T-cell (primary cell): ENCODE measurements at regions not wholly inside any gene's neighbourhood (a gene's known extent, or its start where the extent isn't known, plus 50 kb on each side); places are given as distances from the start of the nearest gene placed in this dataset.

Experiments
- ATAC-seq, 4 experiments: fragments of 200-7000 bp in 3 of 4; fragments of 150-1000 bp in 1 of 4; cut with Tn5 transposase; replicated peaks in 1 of 4; 1 replicate in 3 of 4; 2 replicates in 1 of 4; pipeline ENCODE4 v1.10.0; 2021; ENCODE audit warnings: moderate library complexity in 3 of 4, mild to moderate bottlenecking in 2 of 4, moderate number of reproducible peaks in 1 of 4
- CTCF ChIA-PET, 2 donors: fragments of 300-600 bp; sonication (Branson Sonifier 250); formaldehyde crosslinking; loops; one replicate each; lab custom pipeline; 2022; ENCODE audit warnings: antibody characterized with exemption in 2 of 2; lab: Charles Lee
- POLR2A ChIA-PET, 2 donors: fragments of 300-600 bp; sonication (Branson Sonifier 250); formaldehyde crosslinking; loops; one replicate each; lab custom pipeline; 2022; ENCODE audit warnings: antibody characterized with exemption in 2 of 2; lab: Charles Lee
- DNase-seq, 35 experiments: peaks; one replicate each; pipeline versions ENCODE4 v3.0.0 to v3.0.0-alpha.2; 2013 to 2023
- H3K27ac ChIP-seq: one replicate; pipeline ENCODE4 v1.5.1; 2013; ENCODE audit warnings: low read length
- H3K27me3 ChIP-seq, 2 experiments: replicated peaks in 1 of 2; 1 replicate in 1 of 2; 2 replicates in 1 of 2; pipeline versions ENCODE4 v1.6.1 to v1.7.0; 2013; ENCODE audit warnings: low read length in 1 of 2, mixed read lengths in 1 of 2; ENCODE audit not compliant: control insufficient read depth in 2 of 2, insufficient read depth in 2 of 2; ENCODE audit errors: extremely low read depth in 1 of 2
- H3K36me3 ChIP-seq, 2 donors: 1 replicate in 1 of 2; 2 replicates in 1 of 2; pipeline versions ENCODE4 v1.6.1 to v1.7.0; 2013; ENCODE audit warnings: low read length in 1 of 2; ENCODE audit not compliant: control insufficient read depth in 2 of 2, insufficient read depth in 1 of 2; ENCODE audit errors: extremely low read depth in 1 of 2
- H3K4me1 ChIP-seq, 2 experiments: 1 replicate in 1 of 2; 2 replicates in 1 of 2; pipeline versions ENCODE4 v1.6.1 to v1.7.0; 2013; ENCODE audit warnings: low read length in 2 of 2, mixed read lengths in 1 of 2; ENCODE audit not compliant: insufficient read depth in 2 of 2, control insufficient read depth in 1 of 2; ENCODE audit errors: extremely low read depth in 1 of 2
- H3K4me3 ChIP-seq, 2 donors: 1 replicate in 1 of 2; 2 replicates in 1 of 2; pipeline versions ENCODE4 v1.5.1 to v1.7.0; 2013; ENCODE audit warnings: mild to moderate bottlenecking in 2 of 2, low read length in 1 of 2, moderate library complexity in 1 of 2; ENCODE audit not compliant: control insufficient read depth in 1 of 2; ENCODE audit errors: extremely low read depth in 1 of 2
- H3K9me3 ChIP-seq: 2 replicates; pipeline ENCODE4 v1.7.0; 2013
- H3K27ac Mint-ChIP-seq, 2 donors: one replicate each; pipeline ENCODE4 v1.8.0; 2020 to 2021; ENCODE audit warnings: mild to moderate bottlenecking in 2 of 2, mixed read lengths in 2 of 2
- H3K27me3 Mint-ChIP-seq, 2 donors: one replicate each; pipeline ENCODE4 v1.8.0; 2021 to 2022; ENCODE audit warnings: mixed read lengths in 2 of 2
- H3K36me3 Mint-ChIP-seq: one replicate; pipeline ENCODE4 v1.8.0; 2021; ENCODE audit warnings: mixed read lengths
- H3K4me1 Mint-ChIP-seq, 3 donors: one replicate each; pipeline ENCODE4 v1.8.0; 2020 to 2022; ENCODE audit warnings: mixed read lengths in 3 of 3, mild to moderate bottlenecking in 1 of 3
- H3K4me3 Mint-ChIP-seq, 3 donors: one replicate each; pipeline ENCODE4 v1.8.0; 2020 to 2022; ENCODE audit warnings: mild to moderate bottlenecking in 3 of 3, mixed read lengths in 3 of 3, moderate library complexity in 3 of 3
- H3K9me3 Mint-ChIP-seq, 3 donors: one replicate each; pipeline ENCODE4 v1.8.0; 2020 to 2022; ENCODE audit warnings: mixed read lengths in 3 of 3
- WGBS: methylation state at CpG from one replicate; pipeline ENCODE4 v1.1.5; 2013; ENCODE audit warnings: missing lambda C conversion rate; ENCODE audit not compliant: insufficient coverage; 5-methylcytosine and 5-hydroxymethylcytosine counted together

DNA sequence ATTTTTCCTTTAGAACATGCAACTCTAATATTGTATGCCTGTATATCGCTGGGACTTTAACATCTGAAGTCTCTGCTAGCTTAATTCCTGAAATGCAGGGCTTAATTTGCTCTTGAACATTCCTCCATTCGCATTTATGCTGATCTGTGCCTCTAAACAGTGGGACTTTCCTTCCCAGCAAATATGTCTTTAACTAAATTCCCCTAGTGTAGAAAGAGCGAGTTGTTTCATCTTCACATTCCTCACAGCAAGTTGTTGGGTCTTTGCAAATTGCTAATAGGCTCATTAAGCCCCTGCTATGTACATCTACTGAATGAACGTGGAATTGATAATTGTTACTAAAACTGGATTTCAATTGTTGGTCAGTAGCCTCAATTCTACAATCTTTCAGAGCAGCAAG is 118.4 kb upstream of the OBI1 start:
- H3K4me3 ChIP-seq = no peak overlapping the region
- H3K27me3 Mint-ChIP-seq = peaks cover 2 to 17% of the 10 kb centered on the region in 2 donors
- H3K36me3 Mint-ChIP-seq = no peaks in the 10 kb centered on the region
- no peaks in the 10 kb centered on the region for H3K4me1 ChIP-seq
- no peak overlapping the region for H3K27ac ChIP-seq
- CTCF ChIA-PET = no interaction called here
- ATAC-seq (no peak), DNase-seq (no peak)
- H3K27me3 ChIP-seq = no peaks in the 10 kb centered on the region
- no peaks in the 10 kb centered on the region for H3K9me3 Mint-ChIP-seq
- no peaks in the 10 kb centered on the region for H3K9me3 ChIP-seq
- H3K36me3 ChIP-seq = no peaks in the 10 kb centered on the region
- H3K4me1 Mint-ChIP-seq = no peaks in the 10 kb centered on the region
- POLR2A ChIA-PET = no interaction called here
- no CpG with 5 or more reads among the region's 4 CpGs for WGBS
- H3K4me3 Mint-ChIP-seq = no peak overlapping the region
- no peak overlapping the region for H3K27ac Mint-ChIP-seq

DNA sequence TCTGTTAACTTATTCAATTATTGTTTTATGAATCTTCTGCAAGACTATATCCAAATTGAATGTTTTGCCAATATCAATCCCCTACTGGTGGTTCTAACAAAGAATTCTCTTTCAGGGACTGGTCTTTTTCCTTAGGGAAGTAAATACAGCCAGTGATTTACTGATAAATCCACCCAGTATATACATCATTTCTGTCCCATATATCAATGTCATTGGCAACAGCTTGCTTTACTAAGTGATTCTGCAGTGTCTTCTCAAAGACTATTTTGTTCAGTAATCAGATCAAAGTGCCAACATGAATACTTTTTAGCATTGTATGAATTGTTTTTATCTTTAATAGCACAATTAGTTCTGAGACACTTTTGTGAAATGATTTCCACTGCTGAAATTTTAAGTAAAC is 114.0 kb upstream of the OBI1 start:
- Mint-ChIP-seq H3K27me3 (peaks cover 6 to 9% of the 10 kb centered on the region in 2 donors), H3K4me1 (no peaks in the 10 kb centered on the region), H3K9me3 (no peaks in the 10 kb centered on the region), H3K27ac (no peak overlapping the region), H3K36me3 (no peaks in the 10 kb centered on the region), H3K4me3 (no peak overlapping the region)
- Histone ChIP-seq H3K4me3 (no peak overlapping the region), H3K27ac (no peak overlapping the region), H3K9me3 (no peaks in the 10 kb centered on the region), H3K4me1 (no peaks in the 10 kb centered on the region), H3K27me3 (no peaks in the 10 kb centered on the region), H3K36me3 (no peaks in the 10 kb centered on the region)
- ATAC-seq = no peak
- ChIA-PET CTCF (no interaction called here), POLR2A (no interaction called here)
- DNase-seq = no peak

- H3K27ac ChIP-seq = no peak overlapping the region
- WGBS = 83% methylated on average over 1 of the region's 1 CpG
- H3K27me3 ChIP-seq = no peaks in the 10 kb centered on the region
- no peaks in the 10 kb centered on the region for H3K36me3 ChIP-seq
- Mint-ChIP-seq H3K9me3 (no peaks in the 10 kb centered on the region), H3K4me3 (no peak overlapping the region), H3K27ac (no peak overlapping the region), H3K27me3 (peaks cover 12 to 21% of the 10 kb centered on the region in 2 donors), H3K4me1 (no peaks in the 10 kb centered on the region), H3K36me3 (no peaks in the 10 kb centered on the region)
- ChIA-PET POLR2A (no interaction called here), CTCF (no interaction called here)
- no peaks in the 10 kb centered on the region for H3K4me1 ChIP-seq
- DNase-seq = no peak
- no peaks in the 10 kb centered on the region for H3K9me3 ChIP-seq
- H3K4me3 ChIP-seq = no peak overlapping the region
- no peak for ATAC-seq
Observed at GRCh38 chr13:78770601-78771000, 111.6 kb upstream of the OBI1 start.

DNA sequence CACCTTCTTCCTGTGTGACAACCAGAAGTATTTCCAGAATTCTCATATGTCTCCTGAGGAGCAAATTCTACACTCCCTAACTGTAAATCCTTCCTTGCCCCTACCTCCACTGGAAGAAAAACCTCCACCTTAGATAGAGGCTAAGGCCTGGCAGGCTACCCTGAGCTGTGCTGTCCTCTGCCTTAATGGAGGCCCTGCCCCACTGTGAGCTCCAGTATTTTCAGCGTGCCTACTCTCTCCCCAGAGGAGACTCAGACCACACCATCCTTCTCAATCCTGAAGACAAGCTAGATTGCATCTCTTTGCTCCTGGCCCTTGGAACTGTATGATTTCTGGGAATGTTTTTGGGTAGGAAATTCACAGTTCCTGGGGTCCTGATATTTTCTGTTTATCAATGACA is 110.0 kb upstream of the OBI1 start:
- no peak overlapping the region for H3K27ac Mint-ChIP-seq
- no peak overlapping the region for H3K4me3 Mint-ChIP-seq
- H3K9me3 ChIP-seq = no peaks in the 10 kb centered on the region
- no peak overlapping the region for H3K27ac ChIP-seq
- no peaks in the 10 kb centered on the region for H3K36me3 ChIP-seq
- no peak overlapping the region for H3K4me3 ChIP-seq
- peaks cover 12 to 21% of the 10 kb centered on the region in 2 donors for H3K27me3 Mint-ChIP-seq
- no CpG with 5 or more reads among the region's 1 CpG for WGBS
- ChIA-PET CTCF (no interaction called here), POLR2A (no interaction called here)
- ATAC-seq (no peak), DNase-seq (no peak)
- no peaks in the 10 kb centered on the region for H3K4me1 ChIP-seq
- no peaks in the 10 kb centered on the region for H3K36me3 Mint-ChIP-seq
- H3K4me1 Mint-ChIP-seq = no peaks in the 10 kb centered on the region
- no peaks in the 10 kb centered on the region for H3K27me3 ChIP-seq
- H3K9me3 Mint-ChIP-seq = no peaks in the 10 kb centered on the region

GRCh38 chr13:78764665-78765064 is 105.7 kb upstream of the OBI1 start:
- ATAC-seq (no peak), DNase-seq (no peak)
- Mint-ChIP-seq H3K4me3 (no peak overlapping the region), H3K36me3 (no peaks in the 10 kb centered on the region), H3K27me3 (peaks cover 6 to 21% of the 10 kb centered on the region in 2 donors), H3K4me1 (no peaks in the 10 kb centered on the region), H3K27ac (no peak overlapping the region), H3K9me3 (no peaks in the 10 kb centered on the region)
- H3K4me1 ChIP-seq = no peaks in the 10 kb centered on the region
- H3K27me3 ChIP-seq = peaks cover 0 to 2% of the 10 kb centered on the region in 2 experiments
- ChIA-PET POLR2A (no interaction called here), CTCF (no interaction called here)
- no peaks in the 10 kb centered on the region for H3K36me3 ChIP-seq
- no peaks in the 10 kb centered on the region for H3K9me3 ChIP-seq
- WGBS = 84% methylated on average over 5 of the region's 9 CpGs
- no peak overlapping the region for H3K4me3 ChIP-seq
- no peak overlapping the region for H3K27ac ChIP-seq

- Histone ChIP-seq H3K4me3 (no peak overlapping the region), H3K36me3 (no peaks in the 10 kb centered on the region), H3K4me1 (no peaks in the 10 kb centered on the region), H3K27ac (no peak overlapping the region), H3K9me3 (no peaks in the 10 kb centered on the region), H3K27me3 (peaks cover 0 to 2% of the 10 kb centered on the region in 2 experiments)
- Mint-ChIP-seq H3K36me3 (no peaks in the 10 kb centered on the region), H3K27me3 (peaks cover 6 to 23% of the 10 kb centered on the region in 2 donors), H3K4me1 (no peaks in the 10 kb centered on the region), H3K9me3 (no peaks in the 10 kb centered on the region), H3K4me3 (no peak overlapping the region), H3K27ac (no peak overlapping the region)
- DNase-seq = no peak
- no peak for ATAC-seq
- CTCF ChIA-PET = no interaction called here
- POLR2A ChIA-PET = no interaction called here
- whole genome bisulfite sequencing = 11% methylated on average over 1 of the region's 2 CpGs
Observed at GRCh38 chr13:78762825-78763224, 103.9 kb upstream of the OBI1 start.

GRCh38 chr13:78759704-78760103 is 100.7 kb upstream of the OBI1 start:
- H3K36me3 ChIP-seq = no peaks in the 10 kb centered on the region
- DNase-seq (no peak), ATAC-seq (no peak)
- Mint-ChIP-seq H3K27me3 (peaks cover 6 to 15% of the 10 kb centered on the region in 2 donors), H3K36me3 (no peaks in the 10 kb centered on the region), H3K4me3 (no peak overlapping the region), H3K27ac (no peak overlapping the region), H3K4me1 (no peaks in the 10 kb centered on the region), H3K9me3 (no peaks in the 10 kb centered on the region)
- ChIA-PET CTCF (interaction anchor here in 1 of 2 donors (0.7 kb wide), 1 partner anchor 16 kb away, joined by 4 read pairs; no protein-coding TSS in a partner anchor), POLR2A (interaction anchor here in 1 of 2 donors (0.6 kb wide), 1 partner anchor 915 kb away, joined by 6 read pairs; no protein-coding TSS in a partner anchor)
- H3K9me3 ChIP-seq = no peaks in the 10 kb centered on the region
- no peak overlapping the region for H3K4me3 ChIP-seq
- H3K27ac ChIP-seq = no peak overlapping the region
- 90% methylated on average over 2 of the region's 5 CpGs for WGBS
- no peaks in the 10 kb centered on the region for H3K4me1 ChIP-seq
- peaks cover 0 to 3% of the 10 kb centered on the region in 2 experiments for H3K27me3 ChIP-seq
